Adrenal gland (tissue), 5 donors: ENCODE measurements at regions not wholly inside any gene's neighbourhood (a gene's known extent, or its start where the extent isn't known, plus 50 kb on each side); places are given as distances from the start of the nearest gene placed in this dataset.

Experiments used
- POLR2A ChIP-seq, 2 donors: fragments of 450-650 bp; IDR thresholded peaks; one replicate each; pipeline ENCODE4 v1.6.1; 2017; ENCODE audit warnings: antibody characterized with exemption in 2 of 2, mild to moderate bottlenecking in 2 of 2, moderate library complexity in 1 of 2
- TF ChIP-seq, protein P1 (sequence below), 6 experiments: fragments of 450-650 bp in 4 of 6; fragments of 200-600 bp in 2 of 6; sonication (generic) in 1 of 6; IDR thresholded peaks; 1 replicate in 5 of 6; 2 replicates in 1 of 6; pipeline versions ENCODE4 v1.5.1 to v1.8.0; 2016 to 2021; ENCODE audit warnings: antibody characterized with exemption in 6 of 6, mild to moderate bottlenecking in 2 of 6, moderate library complexity in 1 of 6
- donor health status: DM: no; HTN: no; CAD: no.

DNA sequence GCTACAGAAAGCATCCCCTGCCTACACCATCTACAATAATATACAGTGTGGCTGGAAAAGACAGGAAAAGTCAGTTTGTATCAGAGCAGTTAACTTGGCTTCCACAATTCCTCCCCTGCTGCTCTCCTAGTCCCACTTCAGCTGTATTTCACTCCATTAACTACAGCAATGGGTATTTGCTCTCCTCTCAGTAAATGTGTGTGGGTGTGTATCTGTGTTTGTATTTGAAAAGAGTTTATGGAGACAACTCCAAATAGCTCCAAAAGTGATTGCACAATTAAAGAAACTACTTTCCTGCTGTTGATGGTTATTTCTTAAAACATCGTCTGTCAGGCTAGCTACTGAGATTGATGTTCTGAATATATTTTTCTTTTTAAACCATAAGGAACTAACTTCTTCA, 333.7 kb upstream of the FIGN start:
- TF ChIP-seq, protein P1, sequence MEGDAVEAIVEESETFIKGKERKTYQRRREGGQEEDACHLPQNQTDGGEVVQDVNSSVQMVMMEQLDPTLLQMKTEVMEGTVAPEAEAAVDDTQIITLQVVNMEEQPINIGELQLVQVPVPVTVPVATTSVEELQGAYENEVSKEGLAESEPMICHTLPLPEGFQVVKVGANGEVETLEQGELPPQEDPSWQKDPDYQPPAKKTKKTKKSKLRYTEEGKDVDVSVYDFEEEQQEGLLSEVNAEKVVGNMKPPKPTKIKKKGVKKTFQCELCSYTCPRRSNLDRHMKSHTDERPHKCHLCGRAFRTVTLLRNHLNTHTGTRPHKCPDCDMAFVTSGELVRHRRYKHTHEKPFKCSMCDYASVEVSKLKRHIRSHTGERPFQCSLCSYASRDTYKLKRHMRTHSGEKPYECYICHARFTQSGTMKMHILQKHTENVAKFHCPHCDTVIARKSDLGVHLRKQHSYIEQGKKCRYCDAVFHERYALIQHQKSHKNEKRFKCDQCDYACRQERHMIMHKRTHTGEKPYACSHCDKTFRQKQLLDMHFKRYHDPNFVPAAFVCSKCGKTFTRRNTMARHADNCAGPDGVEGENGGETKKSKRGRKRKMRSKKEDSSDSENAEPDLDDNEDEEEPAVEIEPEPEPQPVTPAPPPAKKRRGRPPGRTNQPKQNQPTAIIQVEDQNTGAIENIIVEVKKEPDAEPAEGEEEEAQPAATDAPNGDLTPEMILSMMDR (IDR thresholded peaks at IDR 0.05) = no peak
- TF ChIP-seq POLR2A (IDR thresholded peaks at IDR 0.05) = no peak
